Liver (tissue), 8 donors: ENCODE measurements at regions not wholly inside any gene's neighbourhood (a gene's known extent, or its start where the extent isn't known, plus 50 kb on each side); places are given as distances from the start of the nearest gene placed in this dataset.

Source experiments
- DNase-seq: peaks from one replicate; pipeline ENCODE4 v3.0.0-alpha.2; 2017; ENCODE audit warnings: low spot score
- H3K27ac ChIP-seq, 2 donors: one replicate each; pipeline ENCODE4 v1.7.0; 2013; ENCODE audit warnings: inconsistent platforms in 2 of 2, low read length in 2 of 2, control low read depth in 1 of 2, low read depth in 1 of 2, mild to moderate bottlenecking in 1 of 2
- H3K27me3 ChIP-seq, 4 donors: one replicate each; pipeline versions ENCODE4 v1.6.1 to v1.7.0; 2013; ENCODE audit warnings: low read length in 3 of 4, inconsistent platforms in 1 of 4, mild to moderate bottlenecking in 1 of 4, moderate library complexity in 1 of 4; ENCODE audit not compliant: control insufficient read depth in 4 of 4, insufficient read depth in 4 of 4
- H3K36me3 ChIP-seq, 4 donors: one replicate each; pipeline versions ENCODE4 v1.6.1 to v1.7.0; 2013; ENCODE audit warnings: low read length in 3 of 4, mild to moderate bottlenecking in 3 of 4, low read depth in 1 of 4, moderate library complexity in 1 of 4; ENCODE audit not compliant: control insufficient read depth in 4 of 4, insufficient read depth in 3 of 4
- H3K4me1 ChIP-seq, 4 donors: one replicate each; pipeline versions ENCODE4 v1.6.1 to v1.7.0; 2013; ENCODE audit warnings: low read length in 3 of 4, mild to moderate bottlenecking in 3 of 4, moderate library complexity in 1 of 4; ENCODE audit not compliant: control insufficient read depth in 4 of 4, insufficient read depth in 4 of 4
- H3K4me3 ChIP-seq, 3 donors: one replicate each; pipeline versions ENCODE4 v1.6.1 to v1.7.0; 2013; ENCODE audit warnings: low read length in 3 of 3, control low read depth in 1 of 3, low read depth in 1 of 3, mild to moderate bottlenecking in 1 of 3
- H3K9ac ChIP-seq, 2 donors: one replicate each; pipeline ENCODE4 v1.7.0; 2013; ENCODE audit warnings: low read length in 2 of 2, mild to moderate bottlenecking in 2 of 2, moderate library complexity in 2 of 2, control low read depth in 1 of 2, low read depth in 1 of 2
- H3K9me3 ChIP-seq, 4 donors: one replicate each; pipeline versions ENCODE4 v1.6.1 to v1.7.0; 2013; ENCODE audit warnings: low read length in 3 of 4; ENCODE audit not compliant: control insufficient read depth in 4 of 4
- EGR1 ChIP-seq, 2 donors: IDR thresholded peaks; 2 replicates each; pipeline ENCODE4 v1.6.1; 2016 to 2018; ENCODE audit warnings: antibody characterized with exemption in 2 of 2, low read depth in 2 of 2
- FOXA1 ChIP-seq: IDR thresholded peaks from 2 replicates; pipeline ENCODE4 v1.6.1; 2016; ENCODE audit warnings: antibody characterized with exemption
- FOXA2 ChIP-seq: IDR thresholded peaks from 2 replicates; pipeline ENCODE4 v1.6.1; 2016; ENCODE audit warnings: antibody characterized with exemption
- GABPA ChIP-seq, 2 donors: IDR thresholded peaks in 1 of 2; conservative IDR thresholded peaks in 1 of 2; 2 replicates each; pipeline ENCODE4 v1.6.1; 2016; ENCODE audit warnings: antibody characterized with exemption in 2 of 2, mild to moderate bottlenecking in 1 of 2, moderate library complexity in 1 of 2
- HNF4A ChIP-seq, 2 donors: conservative IDR thresholded peaks; 2 replicates each; pipeline ENCODE4 v1.6.1; 2016; ENCODE audit warnings: antibody characterized with exemption in 2 of 2, mild to moderate bottlenecking in 2 of 2
- HNF4G ChIP-seq: IDR thresholded peaks from 2 replicates; pipeline ENCODE4 v1.6.1; 2016; ENCODE audit warnings: antibody characterized with exemption
- JUND ChIP-seq, 2 donors: IDR thresholded peaks; 2 replicates each; pipeline ENCODE4 v1.6.1; 2016; ENCODE audit warnings: antibody characterized with exemption in 2 of 2
- NR2F2 ChIP-seq: IDR thresholded peaks from 2 replicates; pipeline ENCODE4 v1.6.1; 2016; ENCODE audit warnings: antibody characterized with exemption
- RAD21 ChIP-seq, 2 donors: IDR thresholded peaks; 2 replicates each; pipeline ENCODE4 v1.6.1; 2016; ENCODE audit warnings: antibody characterized with exemption in 2 of 2, mild to moderate bottlenecking in 2 of 2
- RXRA ChIP-seq, 2 donors: IDR thresholded peaks; 2 replicates each; pipeline ENCODE4 v1.6.1; 2017 to 2018; ENCODE audit warnings: antibody characterized with exemption in 2 of 2, mild to moderate bottlenecking in 1 of 2
- SP1 ChIP-seq: IDR thresholded peaks from 2 replicates; pipeline ENCODE4 v1.6.1; 2018; ENCODE audit warnings: antibody characterized with exemption, mild to moderate bottlenecking
- TAF1 ChIP-seq: conservative IDR thresholded peaks from 2 replicates; pipeline ENCODE4 v1.6.1; 2016; ENCODE audit warnings: antibody characterized with exemption, mild to moderate bottlenecking
- YY1 ChIP-seq: IDR thresholded peaks from 2 replicates; pipeline ENCODE4 v1.6.1; 2016; ENCODE audit warnings: antibody characterized with exemption, mild to moderate bottlenecking
- WGBS: extraction: QIAGEN DNeasy Blood & Tissue Kit; methylation state at CpG from one replicate; pipeline ENCODE4 v1.1.7; 2013; 5-methylcytosine and 5-hydroxymethylcytosine counted together
- TF ChIP-seq, protein P1 (sequence below): fragments of 150-350 bp; IDR thresholded peaks from 2 replicates; pipeline ENCODE4 v1.5.1; 2017; ENCODE audit warnings: improper control_type of control experiment, low read depth, low read length; ENCODE audit not compliant: missing input control
- TF ChIP-seq, protein P2 (sequence below): IDR thresholded peaks from 2 replicates; pipeline ENCODE4 v1.6.1; 2016; ENCODE audit warnings: antibody characterized with exemption
- TF ChIP-seq, protein P3 (sequence below): IDR thresholded peaks from 2 replicates; pipeline ENCODE4 v1.6.1; 2016; ENCODE audit warnings: antibody characterized with exemption
- TF ChIP-seq, protein P4 (sequence below): IDR thresholded peaks from 2 replicates; pipeline ENCODE4 v1.6.1; 2016; ENCODE audit warnings: antibody characterized with exemption
- TF ChIP-seq, protein P5 (sequence below): IDR thresholded peaks from 2 replicates; pipeline ENCODE4 v1.6.1; 2016; ENCODE audit warnings: antibody characterized with exemption, mild to moderate bottlenecking
- donor health status: healthy.
- donor health status: healthy.
- donor health status: healthy.
- donor health status: healthy.
- donor health status: healthy.

DNA sequence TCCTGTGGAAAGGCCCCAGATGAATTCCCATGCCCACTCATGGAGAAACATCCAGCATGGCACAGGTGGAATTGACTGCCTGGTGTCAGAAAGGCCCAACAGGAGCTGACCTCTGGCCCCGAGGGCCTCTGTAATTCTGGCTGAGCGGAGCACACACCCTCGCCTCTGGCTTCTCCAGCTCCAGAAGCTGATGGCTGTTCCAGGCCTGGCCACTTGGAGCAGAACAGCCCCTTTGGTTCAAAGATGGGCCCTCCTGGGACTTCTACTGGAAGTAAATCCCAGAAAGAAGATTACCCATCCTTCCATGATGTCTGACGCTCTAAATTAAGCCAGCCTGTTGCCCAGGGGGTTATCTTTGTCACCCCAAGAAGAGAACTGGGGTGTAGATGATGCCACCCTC is 275.1 kb upstream of the CDH4 start:
- H3K4me1 ChIP-seq = no peaks in the 10 kb centered on the region
- no peak overlapping the region for H3K27ac ChIP-seq
- H3K36me3 ChIP-seq = no peaks in the 10 kb centered on the region
- H3K4me3 ChIP-seq = no peak overlapping the region
- TF ChIP-seq HNF4G (no peak), JUND (IDR thresholded peaks at IDR 0.05) (no peak), FOXA1 (no peak), NR2F2 (no peak)
- TF ChIP-seq, protein P1, sequence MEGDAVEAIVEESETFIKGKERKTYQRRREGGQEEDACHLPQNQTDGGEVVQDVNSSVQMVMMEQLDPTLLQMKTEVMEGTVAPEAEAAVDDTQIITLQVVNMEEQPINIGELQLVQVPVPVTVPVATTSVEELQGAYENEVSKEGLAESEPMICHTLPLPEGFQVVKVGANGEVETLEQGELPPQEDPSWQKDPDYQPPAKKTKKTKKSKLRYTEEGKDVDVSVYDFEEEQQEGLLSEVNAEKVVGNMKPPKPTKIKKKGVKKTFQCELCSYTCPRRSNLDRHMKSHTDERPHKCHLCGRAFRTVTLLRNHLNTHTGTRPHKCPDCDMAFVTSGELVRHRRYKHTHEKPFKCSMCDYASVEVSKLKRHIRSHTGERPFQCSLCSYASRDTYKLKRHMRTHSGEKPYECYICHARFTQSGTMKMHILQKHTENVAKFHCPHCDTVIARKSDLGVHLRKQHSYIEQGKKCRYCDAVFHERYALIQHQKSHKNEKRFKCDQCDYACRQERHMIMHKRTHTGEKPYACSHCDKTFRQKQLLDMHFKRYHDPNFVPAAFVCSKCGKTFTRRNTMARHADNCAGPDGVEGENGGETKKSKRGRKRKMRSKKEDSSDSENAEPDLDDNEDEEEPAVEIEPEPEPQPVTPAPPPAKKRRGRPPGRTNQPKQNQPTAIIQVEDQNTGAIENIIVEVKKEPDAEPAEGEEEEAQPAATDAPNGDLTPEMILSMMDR = no peak
- TF ChIP-seq, protein P2, sequence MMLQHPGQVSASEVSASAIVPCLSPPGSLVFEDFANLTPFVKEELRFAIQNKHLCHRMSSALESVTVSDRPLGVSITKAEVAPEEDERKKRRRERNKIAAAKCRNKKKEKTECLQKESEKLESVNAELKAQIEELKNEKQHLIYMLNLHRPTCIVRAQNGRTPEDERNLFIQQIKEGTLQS = no peak
- DNase-seq = no peak
- H3K9ac ChIP-seq = no peak overlapping the region
- peaks cover 0 to 6% (median 1%) of the 10 kb centered on the region in 4 donors for H3K27me3 ChIP-seq
- peaks cover 0 to 11% (median 5%) of the 10 kb centered on the region in 4 donors for H3K9me3 ChIP-seq
- WGBS = 56% methylated on average over 4 of the region's 4 CpGs

DNA sequence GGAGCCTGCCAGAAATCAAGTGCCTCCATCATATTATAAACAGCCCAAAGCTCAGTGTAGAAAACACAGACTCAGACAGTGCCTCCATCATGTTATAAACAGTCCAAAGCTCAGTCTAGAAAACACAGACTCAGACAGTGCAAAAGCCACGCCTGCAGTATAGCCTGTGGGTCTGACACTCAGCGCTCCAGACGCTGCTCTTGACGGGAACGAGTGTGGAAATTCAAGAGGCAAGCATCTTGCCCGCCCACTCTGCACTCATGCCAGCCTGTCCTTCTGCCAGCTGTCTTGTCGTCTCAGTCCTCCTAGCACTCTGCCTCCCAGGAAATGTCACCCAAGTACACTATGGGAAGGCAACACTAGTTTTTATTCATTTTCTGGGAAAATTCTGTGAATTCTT is 274.2 kb upstream of the CDH4 start:
- H3K36me3 ChIP-seq = no peaks in the 10 kb centered on the region
- no peak for TF ChIP-seq FOXA2
- TF ChIP-seq TAF1 = no peak
- no peak for TF ChIP-seq RAD21 (IDR thresholded peaks at IDR 0.05)
- TF ChIP-seq, protein P3, sequence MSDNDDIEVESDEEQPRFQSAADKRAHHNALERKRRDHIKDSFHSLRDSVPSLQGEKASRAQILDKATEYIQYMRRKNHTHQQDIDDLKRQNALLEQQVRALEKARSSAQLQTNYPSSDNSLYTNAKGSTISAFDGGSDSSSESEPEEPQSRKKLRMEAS = no peak
- TF ChIP-seq SP1 = no peak
- TF ChIP-seq, protein P1 = no peak
- no peak for TF ChIP-seq EGR1 (IDR thresholded peaks at IDR 0.05; ENCODE audit: low read depth in 2 of 2)
- no peak for TF ChIP-seq FOXA1
- no peak for TF ChIP-seq GABPA (IDR thresholded peaks at IDR 0.05 in 1 of 2, conservative IDR thresholded peaks at IDR 0.05 in 1 of 2)
- no peak for TF ChIP-seq NR2F2
- TF ChIP-seq HNF4G = no peak
- no peak for TF ChIP-seq HNF4A (conservative IDR thresholded peaks at IDR 0.05)
- no peak for TF ChIP-seq RXRA (IDR thresholded peaks at IDR 0.05)
- TF ChIP-seq YY1 = no peak
- TF ChIP-seq JUND (IDR thresholded peaks at IDR 0.05) = no peak
- TF ChIP-seq, protein P4, sequence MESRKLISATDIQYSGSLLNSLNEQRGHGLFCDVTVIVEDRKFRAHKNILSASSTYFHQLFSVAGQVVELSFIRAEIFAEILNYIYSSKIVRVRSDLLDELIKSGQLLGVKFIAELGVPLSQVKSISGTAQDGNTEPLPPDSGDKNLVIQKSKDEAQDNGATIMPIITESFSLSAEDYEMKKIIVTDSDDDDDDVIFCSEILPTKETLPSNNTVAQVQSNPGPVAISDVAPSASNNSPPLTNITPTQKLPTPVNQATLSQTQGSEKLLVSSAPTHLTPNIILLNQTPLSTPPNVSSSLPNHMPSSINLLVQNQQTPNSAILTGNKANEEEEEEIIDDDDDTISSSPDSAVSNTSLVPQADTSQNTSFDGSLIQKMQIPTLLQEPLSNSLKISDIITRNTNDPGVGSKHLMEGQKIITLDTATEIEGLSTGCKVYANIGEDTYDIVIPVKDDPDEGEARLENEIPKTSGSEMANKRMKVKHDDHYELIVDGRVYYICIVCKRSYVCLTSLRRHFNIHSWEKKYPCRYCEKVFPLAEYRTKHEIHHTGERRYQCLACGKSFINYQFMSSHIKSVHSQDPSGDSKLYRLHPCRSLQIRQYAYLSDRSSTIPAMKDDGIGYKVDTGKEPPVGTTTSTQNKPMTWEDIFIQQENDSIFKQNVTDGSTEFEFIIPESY = no peak
- TF ChIP-seq, protein P5, sequence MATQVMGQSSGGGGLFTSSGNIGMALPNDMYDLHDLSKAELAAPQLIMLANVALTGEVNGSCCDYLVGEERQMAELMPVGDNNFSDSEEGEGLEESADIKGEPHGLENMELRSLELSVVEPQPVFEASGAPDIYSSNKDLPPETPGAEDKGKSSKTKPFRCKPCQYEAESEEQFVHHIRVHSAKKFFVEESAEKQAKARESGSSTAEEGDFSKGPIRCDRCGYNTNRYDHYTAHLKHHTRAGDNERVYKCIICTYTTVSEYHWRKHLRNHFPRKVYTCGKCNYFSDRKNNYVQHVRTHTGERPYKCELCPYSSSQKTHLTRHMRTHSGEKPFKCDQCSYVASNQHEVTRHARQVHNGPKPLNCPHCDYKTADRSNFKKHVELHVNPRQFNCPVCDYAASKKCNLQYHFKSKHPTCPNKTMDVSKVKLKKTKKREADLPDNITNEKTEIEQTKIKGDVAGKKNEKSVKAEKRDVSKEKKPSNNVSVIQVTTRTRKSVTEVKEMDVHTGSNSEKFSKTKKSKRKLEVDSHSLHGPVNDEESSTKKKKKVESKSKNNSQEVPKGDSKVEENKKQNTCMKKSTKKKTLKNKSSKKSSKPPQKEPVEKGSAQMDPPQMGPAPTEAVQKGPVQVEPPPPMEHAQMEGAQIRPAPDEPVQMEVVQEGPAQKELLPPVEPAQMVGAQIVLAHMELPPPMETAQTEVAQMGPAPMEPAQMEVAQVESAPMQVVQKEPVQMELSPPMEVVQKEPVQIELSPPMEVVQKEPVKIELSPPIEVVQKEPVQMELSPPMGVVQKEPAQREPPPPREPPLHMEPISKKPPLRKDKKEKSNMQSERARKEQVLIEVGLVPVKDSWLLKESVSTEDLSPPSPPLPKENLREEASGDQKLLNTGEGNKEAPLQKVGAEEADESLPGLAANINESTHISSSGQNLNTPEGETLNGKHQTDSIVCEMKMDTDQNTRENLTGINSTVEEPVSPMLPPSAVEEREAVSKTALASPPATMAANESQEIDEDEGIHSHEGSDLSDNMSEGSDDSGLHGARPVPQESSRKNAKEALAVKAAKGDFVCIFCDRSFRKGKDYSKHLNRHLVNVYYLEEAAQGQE = no peak
- TF ChIP-seq, protein P2 = no peak
- peaks cover 0 to 6% (median 1%) of the 10 kb centered on the region in 4 donors for H3K27me3 ChIP-seq
- 80% methylated on average over 7 of the region's 7 CpGs for WGBS
- peaks cover 0 to 11% (median 5%) of the 10 kb centered on the region in 4 donors for H3K9me3 ChIP-seq
- no peaks in the 10 kb centered on the region for H3K4me1 ChIP-seq
- DNase-seq = no peak
- no peak overlapping the region for H3K9ac ChIP-seq
- H3K4me3 ChIP-seq = no peak overlapping the region
- no peak overlapping the region for H3K27ac ChIP-seq
